ENCODE measurements at regions not wholly inside any gene's neighbourhood (a gene's known extent, or its start where the extent isn't known, plus 50 kb on each side); places are given as distances from the start of the nearest gene placed in this dataset.

- no peak for TF ChIP-seq CTCF (optimal IDR thresholded peaks at IDR 0.05 in 1 of 3, IDR thresholded peaks at IDR 0.05 in 1 of 3, conservative IDR thresholded peaks at IDR 0.05 in 1 of 3; ENCODE audit: extremely low read depth in 1 of 3, insufficient read depth in 2 of 3, low read length in 3 of 3)
- no peak for TF ChIP-seq EZH2 (IDR thresholded peaks at IDR 0.05; ENCODE audit: low read length)
Observed at GRCh38 chr12:124624823-124625222, 57.4 kb upstream of the NCOR2 start.
